Glomerular visceral epithelial cell (primary cell): ENCODE measurements at regions not wholly inside any gene's neighbourhood (a gene's known extent, or its start where the extent isn't known, plus 50 kb on each side); places are given as distances from the start of the nearest gene placed in this dataset.
"Not testable (repeated sequence)": the region's sequence is repeated elsewhere in the genome, so short reads cannot be mapped to it uniquely, and the experiment has no call there.

ENCODE experiments used
- DNase-seq: peaks from one replicate; pipeline ENCODE4 v3.0.0-alpha.2; 2016; ENCODE audit errors: extremely low spot score

DNA sequence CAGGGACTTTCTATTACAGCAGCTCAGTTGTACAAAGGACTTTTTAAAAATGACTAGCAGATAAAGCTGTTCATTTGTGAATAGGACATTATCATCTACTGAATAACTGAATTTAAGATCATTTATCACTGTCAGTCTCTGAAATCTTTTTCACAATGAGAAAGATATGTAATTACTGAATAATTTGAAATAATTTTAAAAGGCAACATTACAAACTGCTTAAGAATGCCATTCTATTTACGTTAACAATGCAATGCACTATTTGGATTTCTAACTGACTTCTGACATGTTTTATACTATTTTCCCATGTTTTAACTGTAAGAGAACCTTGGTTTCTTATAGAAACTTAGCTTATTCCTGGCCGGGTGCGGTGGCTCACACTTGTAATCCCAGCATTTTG is 2033.0 kb upstream of the PCDH20 start:
- DNase-seq: no peak

- DNase-seq: no peak
Measured at GRCh38 chr13:63446329-63446728, 2030.7 kb upstream of the PCDH20 start.

- DNase-seq: not testable (repeated sequence)
Measured at GRCh38 chr13:63444225-63444624, 2028.6 kb upstream of the PCDH20 start.

DNA sequence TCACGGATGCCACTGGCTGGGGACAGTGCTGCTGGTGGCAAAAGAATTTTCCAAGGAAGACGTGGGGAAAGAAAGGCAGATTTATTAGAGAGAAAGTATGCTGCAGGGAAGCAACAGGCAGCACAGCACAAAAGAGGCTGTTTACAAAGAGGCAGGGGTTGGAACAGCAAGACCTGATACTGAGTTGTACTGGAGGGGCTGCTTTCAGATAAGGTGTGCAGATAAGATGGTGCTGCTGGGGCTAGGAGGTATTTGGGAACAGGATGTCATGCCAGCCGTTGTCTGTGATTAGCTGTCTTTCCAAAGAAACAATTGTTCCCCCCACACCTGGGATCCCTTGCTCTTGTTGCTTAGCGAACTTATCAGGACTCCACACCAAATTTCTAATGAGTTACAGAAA is 2023.3 kb upstream of the PCDH20 start:
- no peak for DNase-seq

DNA sequence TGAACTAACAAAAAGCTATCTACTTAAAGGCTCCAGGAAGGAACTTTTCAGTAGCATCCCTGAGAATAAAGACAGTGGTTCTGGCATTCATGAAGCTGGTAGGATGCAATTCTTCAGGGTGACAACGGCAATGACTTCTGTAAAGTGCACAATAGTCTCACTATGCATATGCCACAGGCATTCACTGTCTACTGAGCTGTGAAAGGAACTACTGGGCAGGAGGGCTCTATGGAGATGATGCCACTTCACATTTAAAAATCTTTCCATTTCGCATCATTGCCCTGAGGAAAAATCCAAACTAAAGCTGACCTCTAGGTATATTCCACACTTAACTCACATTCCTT is 2020.6 kb upstream of the PCDH20 start:
- no peak for DNase-seq

GRCh38 chr13:63435667-63436324 is 2020.1 kb upstream of the PCDH20 start:
- DNase-seq: peak; percentile 92

GRCh38 chr13:63433546-63434150 is 2018.0 kb upstream of the PCDH20 start:
- no peak for DNase-seq

GRCh38 chr13:63427170-63427569 is 2011.5 kb upstream of the PCDH20 start:
- DNase-seq: no peak

DNA sequence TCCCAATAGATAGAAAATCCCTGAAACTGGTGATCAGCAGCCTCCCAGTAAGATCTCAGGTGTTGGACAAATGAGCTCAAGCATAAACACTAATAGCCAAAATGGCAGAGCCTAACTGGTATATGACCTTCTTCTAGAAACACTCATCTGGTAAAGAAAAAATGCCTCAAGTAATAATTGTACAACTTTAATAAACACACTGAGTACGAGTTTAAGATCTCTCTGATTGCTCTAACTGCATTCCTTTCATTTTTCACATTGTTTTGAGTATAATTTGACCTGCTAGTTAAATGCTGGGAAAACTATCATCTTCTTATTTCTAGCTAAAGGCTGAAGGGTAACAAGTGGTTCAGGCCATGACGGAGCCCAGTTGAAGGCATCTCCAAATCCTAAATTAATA is 2009.5 kb upstream of the PCDH20 start:
- DNase-seq: no peak

DNA sequence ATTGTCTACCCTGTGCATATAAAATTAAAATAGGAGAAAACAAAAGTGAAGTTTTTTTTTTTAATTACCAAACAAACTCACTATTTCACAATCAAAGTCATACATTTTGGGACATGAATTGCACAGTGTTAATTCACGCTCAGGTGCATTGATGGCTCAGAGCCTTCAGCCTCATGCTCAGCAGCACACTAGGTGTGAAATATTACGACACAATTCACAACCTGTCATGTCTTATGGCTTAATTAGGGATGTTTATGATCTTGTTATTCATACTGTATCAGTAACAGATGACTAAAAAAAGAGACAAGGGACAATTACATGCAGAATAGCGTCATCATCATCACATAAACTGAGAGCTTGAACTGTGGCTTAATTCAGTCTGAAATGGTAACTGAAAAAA is 2005.5 kb upstream of the PCDH20 start:
- DNase-seq: no peak

- no peak for DNase-seq
Measured at GRCh38 chr13:63420685-63421084, 2005.0 kb upstream of the PCDH20 start.

DNA sequence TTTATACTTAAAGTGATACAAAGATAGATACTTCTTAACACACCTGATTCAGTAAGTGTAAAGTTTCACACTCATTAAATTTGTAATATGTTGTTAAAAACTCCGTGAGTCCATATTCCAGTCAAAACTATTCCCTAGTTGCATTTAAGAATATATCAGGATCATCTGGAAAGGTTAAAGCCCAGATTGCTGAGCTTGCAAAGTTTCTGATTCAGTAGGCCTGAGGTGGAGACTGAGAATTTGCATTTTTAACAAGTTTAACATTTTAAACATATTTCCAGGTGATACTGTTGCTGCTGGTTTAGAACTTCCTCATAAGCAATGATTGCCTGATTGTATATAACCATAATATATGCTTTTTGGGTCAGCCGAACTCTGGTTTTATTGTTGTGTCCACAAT is 1998.6 kb upstream of the PCDH20 start:
- no peak for DNase-seq

DNA sequence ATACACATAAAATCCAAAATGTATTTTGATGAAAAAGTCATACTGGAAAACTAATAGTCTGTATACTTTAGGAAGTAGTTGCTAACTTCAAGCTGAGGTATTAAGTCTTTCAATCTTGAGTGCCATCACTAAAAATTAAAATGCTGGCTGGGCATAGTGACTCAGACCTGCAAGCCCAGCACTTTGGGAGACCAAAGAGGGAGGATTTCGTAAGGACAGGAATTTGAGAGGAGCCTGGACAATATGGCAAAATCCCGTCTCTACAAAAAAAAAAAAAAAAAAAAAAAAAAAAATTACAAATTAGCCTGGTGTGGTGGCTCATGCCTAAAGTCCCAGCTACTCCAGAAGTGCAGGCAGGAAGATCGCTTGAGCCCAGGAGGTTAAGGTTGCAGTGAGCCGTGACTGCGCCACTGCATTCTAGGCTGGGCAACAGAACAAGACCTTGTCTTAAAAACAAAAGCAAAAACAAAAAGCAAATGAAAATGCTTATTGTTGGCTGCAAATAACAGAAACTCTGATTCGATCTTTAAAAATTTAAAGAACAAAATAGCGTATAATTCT is 1994.2 kb upstream of the PCDH20 start:
- no peak for DNase-seq

- DNase-seq: no peak
Measured at GRCh38 chr13:63408331-63409189, 1992.9 kb upstream of the PCDH20 start.

DNA sequence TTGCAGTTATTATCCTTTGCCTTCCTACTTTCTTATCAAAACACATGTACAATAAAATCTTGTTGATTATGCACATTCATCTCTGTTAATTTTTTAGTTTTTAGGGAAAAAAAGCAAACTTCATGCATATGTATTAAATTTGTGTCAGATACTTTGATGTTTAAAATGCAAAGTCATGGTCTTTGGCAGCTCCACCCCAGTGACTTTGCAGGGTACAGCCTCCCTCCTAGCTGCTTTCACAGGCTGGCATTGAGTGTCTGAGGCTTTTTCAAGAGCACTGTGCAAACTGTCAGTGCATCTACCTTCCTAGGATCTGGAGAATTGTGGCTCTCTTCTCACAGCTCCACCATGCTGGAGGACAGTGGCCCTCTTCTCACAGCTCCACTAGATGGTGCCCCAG is 1988.1 kb upstream of the PCDH20 start:
- no peak for DNase-seq

- no peak for DNase-seq
Measured at GRCh38 chr13:63396746-63397145, 1981.1 kb upstream of the PCDH20 start.

- no peak for DNase-seq
Measured at GRCh38 chr13:63393112-63393511, 1977.5 kb upstream of the PCDH20 start.

- DNase-seq: no peak
Measured at GRCh38 chr13:63389756-63390155, 1974.1 kb upstream of the PCDH20 start.

- DNase-seq: peak; percentile 11
Measured at GRCh38 chr13:63381078-63381859, 1965.6 kb upstream of the PCDH20 start.

- no peak for DNase-seq
Measured at GRCh38 chr13:63377986-63378385, 1962.3 kb upstream of the PCDH20 start.

DNA sequence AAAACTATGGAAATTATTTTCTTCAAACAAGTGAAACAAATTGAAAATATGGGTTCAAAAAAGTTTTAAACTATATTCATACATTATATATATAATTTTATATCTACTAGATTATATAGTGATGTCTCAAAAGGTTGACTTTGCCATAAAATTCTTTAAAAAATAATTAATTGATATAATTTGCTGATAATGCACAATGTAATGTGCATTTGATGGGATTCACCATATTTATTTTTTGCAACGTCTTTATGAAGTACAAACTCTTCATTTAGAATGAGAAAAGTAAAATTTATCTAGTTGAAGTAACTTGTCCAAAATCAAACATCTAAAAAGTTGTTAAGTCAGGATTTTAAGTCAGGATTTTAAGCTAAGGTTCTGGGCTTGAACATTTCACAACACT is 1954.5 kb upstream of the PCDH20 start:
- DNase-seq: no peak
